Keratinocyte (primary cell): ENCODE measurements at regions not wholly inside any gene's neighbourhood (a gene's known extent, or its start where the extent isn't known, plus 50 kb on each side); places are given as distances from the start of the nearest gene placed in this dataset.

ENCODE experiments used
- DNase-seq: peaks from one replicate; pipeline ENCODE4 v3.0.0-alpha.2; 2011; ENCODE audit warnings: low read depth, missing footprints, low spot score
- FAIRE-seq: peaks from 2 replicates; lab custom pipeline; 2011; peaks lifted over from hg19 to GRCh38; lab: Jason Lieb, UNC
- H2AFZ ChIP-seq: 2 replicates; pipeline ENCODE4 v1.6.0; 2012; ENCODE audit warnings: low read length, control low read depth, inconsistent platforms; ENCODE audit not compliant: control insufficient read depth
- H3K27ac ChIP-seq: 2 replicates; pipeline ENCODE4 v1.5.1; 2011; ENCODE audit warnings: low read length; ENCODE audit not compliant: control insufficient read depth, insufficient read depth
- H3K27me3 ChIP-seq: 3 replicates; pipeline ENCODE4 v1.6.0; 2011; ENCODE audit warnings: low read length; ENCODE audit not compliant: control insufficient read depth, insufficient read depth; ENCODE audit errors: extremely low read depth
- H3K36me3 ChIP-seq, 2 experiments: 2 replicates in 1 of 2; 3 replicates in 1 of 2; pipeline ENCODE4 v1.5.1; 2011; ENCODE audit warnings: low read length in 2 of 2, mild to moderate bottlenecking in 1 of 2; ENCODE audit not compliant: control insufficient read depth in 2 of 2, insufficient read depth in 2 of 2; ENCODE audit errors: extremely low read depth in 1 of 2
- H3K4me1 ChIP-seq: 3 replicates; pipeline ENCODE4 v1.5.1; 2011; ENCODE audit warnings: low read length; ENCODE audit not compliant: control insufficient read depth, insufficient read depth; ENCODE audit errors: extremely low read depth
- H3K4me2 ChIP-seq: 3 replicates; pipeline ENCODE4 v1.6.0; 2011; ENCODE audit warnings: low read depth, low read length; ENCODE audit not compliant: control insufficient read depth, insufficient read depth; ENCODE audit errors: extremely low read depth
- H3K4me3 ChIP-seq, 3 experiments: fragments of 200-600 bp in 1 of 3; sonication (generic) in 1 of 3; 2 replicates in 2 of 3; 3 replicates in 1 of 3; pipeline ENCODE4 v1.5.1; 2011 to 2016; ENCODE audit warnings: low read length in 3 of 3, mild to moderate bottlenecking in 3 of 3, control low read depth in 2 of 3, inconsistent platforms in 1 of 3, low read depth in 1 of 3, mixed read lengths in 1 of 3, mixed run types in 1 of 3, moderate library complexity in 1 of 3; ENCODE audit not compliant: control insufficient read depth in 2 of 3, insufficient read depth in 2 of 3; ENCODE audit errors: extremely low read depth in 1 of 3
- H3K79me2 ChIP-seq: 2 replicates; pipeline ENCODE4 v1.6.0; 2012; ENCODE audit warnings: low read length; ENCODE audit not compliant: control insufficient read depth, insufficient read depth
- H3K9ac ChIP-seq: 3 replicates; pipeline ENCODE4 v1.6.0; 2011; ENCODE audit warnings: low read length; ENCODE audit not compliant: control insufficient read depth, insufficient read depth; ENCODE audit errors: extremely low read depth
- H3K9me1 ChIP-seq: 3 replicates; pipeline ENCODE4 v1.6.0; 2011; ENCODE audit warnings: low read length; ENCODE audit not compliant: control insufficient read depth, insufficient read depth; ENCODE audit errors: extremely low read depth
- H3K9me3 ChIP-seq: 2 replicates; pipeline ENCODE4 v1.5.1; 2012; ENCODE audit warnings: low read depth, low read length; ENCODE audit not compliant: control insufficient read depth
- H4K20me1 ChIP-seq: 3 replicates; pipeline ENCODE4 v1.6.0; 2011; ENCODE audit warnings: low read length; ENCODE audit not compliant: control insufficient read depth, insufficient read depth; ENCODE audit errors: extremely low read depth
- CTCF ChIP-seq, 3 experiments: IDR thresholded peaks in 1 of 3; conservative IDR thresholded peaks in 1 of 3; optimal IDR thresholded peaks in 1 of 3; 2 replicates in 2 of 3; 3 replicates in 1 of 3; pipeline versions ENCODE3 to v1.5.1; 2011; ENCODE audit warnings: low read length in 3 of 3, mild to moderate bottlenecking in 3 of 3, moderate library complexity in 2 of 3, control low read depth in 1 of 3, inconsistent platforms in 1 of 3; ENCODE audit not compliant: insufficient read depth in 2 of 3; ENCODE audit errors: extremely low read depth in 1 of 3
- EZH2 ChIP-seq: IDR thresholded peaks from one replicate; pipeline ENCODE4 v1.6.1; 2012; ENCODE audit warnings: inconsistent platforms, mild to moderate bottlenecking, low read length, moderate library complexity
- dilution Hi-C: fragments of 300-500 bp; cut with MboI; formaldehyde crosslinking; loops from one replicate; pipeline ENCODE4 v1.7.0; 2020; ENCODE audit warnings: low sequenced_read_pairs; ENCODE audit not compliant: extremely low pct_ligation_motif_present

GRCh38 chr12:3995306-3995705 is 122.1 kb upstream of the PARP11 start:
- DNase-seq (no peak), FAIRE-seq (peak; percentile 41)
- no peaks in the 10 kb centered on the region for H4K20me1 ChIP-seq
- no peak for TF ChIP-seq CTCF (optimal IDR thresholded peaks at IDR 0.05 in 1 of 3, IDR thresholded peaks at IDR 0.05 in 1 of 3, conservative IDR thresholded peaks at IDR 0.05 in 1 of 3; ENCODE audit: extremely low read depth in 1 of 3, insufficient read depth in 2 of 3, low read length in 3 of 3)
- TF ChIP-seq EZH2: no peak
- H3K4me2 ChIP-seq: no peak overlapping the region
- H3K9ac ChIP-seq: no peak overlapping the region
- no peak overlapping the region for H3K4me3 ChIP-seq
- H3K9me1 ChIP-seq: no peaks in the 10 kb centered on the region
- no peaks in the 10 kb centered on the region for H3K9me3 ChIP-seq
- peaks cover 7% of the 10 kb centered on the region for H3K27me3 ChIP-seq
- H2AFZ ChIP-seq: no peak overlapping the region
- H3K4me1 ChIP-seq: peaks cover 29% of the 10 kb centered on the region
- H3K27ac ChIP-seq: no peak overlapping the region
- dilution Hi-C loops: no loop called here
- H3K36me3 ChIP-seq: no peaks in the 10 kb centered on the region
- H3K79me2 ChIP-seq: no peaks in the 10 kb centered on the region

DNA sequence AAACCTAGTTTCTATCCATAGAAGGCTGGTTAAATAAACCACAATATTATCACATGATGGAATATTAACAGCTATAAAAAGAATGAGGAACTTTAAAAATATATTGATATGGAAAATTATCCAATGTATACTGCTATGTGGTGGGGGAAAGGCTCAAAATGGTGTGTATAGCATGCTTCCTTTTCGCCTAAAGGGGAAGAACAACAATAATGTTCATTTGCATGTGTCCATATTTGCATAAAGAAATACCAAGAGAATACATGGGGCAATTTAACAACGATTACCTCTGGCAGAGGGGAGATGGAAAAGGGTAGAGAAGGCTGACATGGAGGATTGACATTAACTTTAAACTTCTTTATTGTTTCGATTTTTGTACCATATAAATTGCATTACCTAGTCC is 121.3 kb upstream of the PARP11 start:
- no peak for FAIRE-seq
- Histone ChIP-seq H3K9me1 (no peaks in the 10 kb centered on the region), H3K4me3 (no peak overlapping the region), H3K36me3 (no peaks in the 10 kb centered on the region), H4K20me1 (no peaks in the 10 kb centered on the region), H3K9me3 (no peaks in the 10 kb centered on the region), H2AFZ (no peak overlapping the region), H3K9ac (no peak overlapping the region), H3K4me1 (peaks cover 21% of the 10 kb centered on the region), H3K27me3 (peaks cover 7% of the 10 kb centered on the region), H3K79me2 (no peaks in the 10 kb centered on the region), H3K27ac (no peak overlapping the region), H3K4me2 (no peak overlapping the region)
- TF ChIP-seq EZH2 (no peak), CTCF (optimal IDR thresholded peaks at IDR 0.05 in 1 of 3, IDR thresholded peaks at IDR 0.05 in 1 of 3, conservative IDR thresholded peaks at IDR 0.05 in 1 of 3; ENCODE audit: extremely low read depth in 1 of 3, insufficient read depth in 2 of 3, low read length in 3 of 3) (no peak)
- DNase-seq: no peak
- dilution Hi-C loops: no loop called here
